Stimulated activated CD4-positive, alpha-beta T cell treated with anti-CD3 and anti-CD28 coated beads, Interleukin-12 subunit alpha, Interleukin-12 subunit beta, amount 100 ng/mL, for 48 hours (primary cell): ENCODE measurements at regions not wholly inside any gene's neighbourhood (a gene's known extent, or its start where the extent isn't known, plus 50 kb on each side); places are given as distances from the start of the nearest gene placed in this dataset.

Experiments used
- DNase-seq, 3 donors: peaks; one replicate each; pipeline ENCODE4 v3.0.0-alpha.2; 2020; ENCODE audit warnings: low read depth in 2 of 3, low spot score in 1 of 3

GRCh38 chr5:133778636-133779035 is 166.3 kb upstream of the FSTL4 start:
- DNase-seq: no peak

GRCh38 chr5:133777951-133778350 is 165.6 kb upstream of the FSTL4 start:
- DNase-seq: no peak

GRCh38 chr5:133775584-133776304 is 163.4 kb upstream of the FSTL4 start:
- DNase-seq: no peak

- no peak for DNase-seq
Measured at GRCh38 chr5:133773247-133774202, 161.2 kb upstream of the FSTL4 start.

GRCh38 chr5:133769842-133770241 is 157.5 kb upstream of the FSTL4 start:
- DNase-seq: no peak

GRCh38 chr5:133763744-133764143 is 151.4 kb upstream of the FSTL4 start:
- DNase-seq: no peak

GRCh38 chr5:133761632-133762031 is 149.3 kb upstream of the FSTL4 start:
- DNase-seq: no peak

- DNase-seq: no peak
Measured at GRCh38 chr5:133760532-133760931, 148.2 kb upstream of the FSTL4 start.

GRCh38 chr5:133758641-133759040 is 146.3 kb upstream of the FSTL4 start:
- DNase-seq: no peak

GRCh38 chr5:133757396-133757945 is 145.1 kb upstream of the FSTL4 start:
- DNase-seq: no peak

GRCh38 chr5:133756756-133757155 is 144.4 kb upstream of the FSTL4 start:
- no peak for DNase-seq

- no peak for DNase-seq
Measured at GRCh38 chr5:133756036-133756435, 143.7 kb upstream of the FSTL4 start.

GRCh38 chr5:133754575-133755169 is 142.3 kb upstream of the FSTL4 start:
- DNase-seq: peak in 2 of 3 donors; percentile 8 to 13

GRCh38 chr5:133753856-133754255 is 141.5 kb upstream of the FSTL4 start:
- DNase-seq: no peak

GRCh38 chr5:133751846-133752245 is 139.5 kb upstream of the FSTL4 start:
- DNase-seq: no peak

GRCh38 chr5:133751421-133751820 is 139.1 kb upstream of the FSTL4 start:
- no peak for DNase-seq

- no peak for DNase-seq
Measured at GRCh38 chr5:133750856-133751255, 138.5 kb upstream of the FSTL4 start.

- DNase-seq: no peak
Measured at GRCh38 chr5:133750356-133750755, 138.0 kb upstream of the FSTL4 start.

GRCh38 chr5:133749331-133749985 is 137.1 kb upstream of the FSTL4 start:
- peak in 1 of 3 donors; percentile 1 for DNase-seq

- DNase-seq: peak; percentile 18 to 28 (median 25)
Measured at GRCh38 chr5:133746834-133747233, 134.5 kb upstream of the FSTL4 start.

- no peak for DNase-seq
Measured at GRCh38 chr5:133744960-133745308, 132.6 kb upstream of the FSTL4 start.
